Suprapubic skin (tissue), 4 donors: ENCODE measurements at regions not wholly inside any gene's neighbourhood (a gene's known extent, or its start where the extent isn't known, plus 50 kb on each side); places are given as distances from the start of the nearest gene placed in this dataset.
A peak's percentile ranks its signal among the peaks of the same experiment; 100 is the strongest.

Experiments used
- DNase-seq, 2 donors: peaks; one replicate each; pipeline ENCODE4 v3.0.0-alpha.2; 2019; ENCODE audit warnings: low spot score in 2 of 2
- H3K27ac ChIP-seq: fragments of 200-600 bp; sonication (generic); one replicate; pipeline ENCODE4 v1.5.1; 2019
- H3K27me3 ChIP-seq: fragments of 200-600 bp; sonication (generic); one replicate; pipeline ENCODE4 v1.5.1; 2019
- H3K36me3 ChIP-seq: fragments of 200-600 bp; sonication (generic); one replicate; pipeline ENCODE4 v1.5.1; 2019
- H3K4me1 ChIP-seq: fragments of 200-600 bp; sonication (generic); one replicate; pipeline ENCODE4 v1.5.1; 2019
- H3K4me3 ChIP-seq: fragments of 200-600 bp; sonication (generic); one replicate; pipeline ENCODE4 v1.5.1; 2019; ENCODE audit warnings: mild to moderate bottlenecking
- H3K9me3 ChIP-seq: fragments of 200-600 bp; sonication (generic); one replicate; pipeline ENCODE4 v1.5.1; 2019
- CTCF ChIP-seq, 2 donors: fragments of 200-600 bp in 1 of 2; fragments of 450-650 bp in 1 of 2; sonication (generic) in 1 of 2; IDR thresholded peaks; one replicate each; pipeline ENCODE4 v1.5.1; 2016 to 2019; ENCODE audit warnings: antibody characterized with exemption in 2 of 2, mild to moderate bottlenecking in 1 of 2, moderate library complexity in 1 of 2
- EP300 ChIP-seq: sonication (generic); formaldehyde crosslinking; IDR thresholded peaks from one replicate; pipeline ENCODE4 v1.6.1; 2017; ENCODE audit warnings: antibody characterized with exemption
- POLR2A ChIP-seq, 2 donors: fragments of 450-650 bp; IDR thresholded peaks; one replicate each; pipeline ENCODE4 v1.6.1; 2017; ENCODE audit warnings: antibody characterized with exemption in 2 of 2, mild to moderate bottlenecking in 2 of 2, moderate library complexity in 2 of 2
- POLR2AphosphoS5 ChIP-seq, 3 donors: sonication (generic); formaldehyde crosslinking; IDR thresholded peaks; one replicate each; pipeline ENCODE4 v1.6.1; 2017; ENCODE audit warnings: antibody characterized with exemption in 3 of 3
- WGBS: methylation state at CpG from one replicate; pipeline ENCODE4 v1.1.5; 2018; 5-methylcytosine and 5-hydroxymethylcytosine counted together

- DNase-seq = no peak
- Histone ChIP-seq H3K27ac (no peak overlapping the region), H3K4me1 (no peaks in the 10 kb centered on the region), H3K36me3 (no peaks in the 10 kb centered on the region), H3K4me3 (no peak overlapping the region), H3K27me3 (no peaks in the 10 kb centered on the region), H3K9me3 (no peaks in the 10 kb centered on the region)
- TF ChIP-seq POLR2AphosphoS5 (IDR thresholded peaks at IDR 0.05) = no peak
- no peak for TF ChIP-seq EP300
- no peak for TF ChIP-seq CTCF (IDR thresholded peaks at IDR 0.05)
- no peak for TF ChIP-seq POLR2A (IDR thresholded peaks at IDR 0.05)
- whole genome bisulfite sequencing = 29% methylated on average over 1 of the region's 1 CpG
Measured at GRCh38 chr5:15439801-15440200, 60.2 kb upstream of the FBXL7 start.

- H3K36me3 ChIP-seq = no peaks in the 10 kb centered on the region
- TF ChIP-seq POLR2A (IDR thresholded peaks at IDR 0.05) (no peak), POLR2AphosphoS5 (IDR thresholded peaks at IDR 0.05) (no peak)
- H3K4me1 ChIP-seq = no peaks in the 10 kb centered on the region
- no peaks in the 10 kb centered on the region for H3K27me3 ChIP-seq
- H3K9me3 ChIP-seq = no peaks in the 10 kb centered on the region
- no peak for DNase-seq
- whole genome bisulfite sequencing = 66% methylated on average over 3 of the region's 3 CpGs
- no peak overlapping the region for H3K4me3 ChIP-seq
- no peak overlapping the region for H3K27ac ChIP-seq
Measured at GRCh38 chr5:15433709-15434108, 66.3 kb upstream of the FBXL7 start.

- DNase-seq = no peak
- H3K4me1 ChIP-seq = no peaks in the 10 kb centered on the region
- no peaks in the 10 kb centered on the region for H3K27me3 ChIP-seq
- H3K9me3 ChIP-seq = no peaks in the 10 kb centered on the region
- no peak overlapping the region for H3K27ac ChIP-seq
- WGBS = 58% methylated on average over 3 of the region's 3 CpGs
- no peak overlapping the region for H3K4me3 ChIP-seq
- no peaks in the 10 kb centered on the region for H3K36me3 ChIP-seq
- TF ChIP-seq POLR2AphosphoS5 (IDR thresholded peaks at IDR 0.05) = no peak
- TF ChIP-seq EP300 = no peak
Measured at GRCh38 chr5:15431923-15432322, 68.1 kb upstream of the FBXL7 start.

GRCh38 chr5:15425766-15426165 lies 74.2 kb upstream of the FBXL7 start:
- Histone ChIP-seq H3K4me3 (no peak overlapping the region), H3K27me3 (no peaks in the 10 kb centered on the region), H3K4me1 (no peaks in the 10 kb centered on the region), H3K27ac (no peak overlapping the region), H3K36me3 (no peaks in the 10 kb centered on the region), H3K9me3 (no peaks in the 10 kb centered on the region)
- no peak for TF ChIP-seq EP300
- no peak for TF ChIP-seq POLR2A (IDR thresholded peaks at IDR 0.05)
- TF ChIP-seq POLR2AphosphoS5 (IDR thresholded peaks at IDR 0.05) = no peak
- no peak for TF ChIP-seq CTCF (IDR thresholded peaks at IDR 0.05)
- no peak for DNase-seq
- WGBS = 20% methylated on average over 6 of the region's 6 CpGs

GRCh38 chr5:15424769-15425168 lies 75.2 kb upstream of the FBXL7 start:
- no peaks in the 10 kb centered on the region for H3K4me1 ChIP-seq
- no peak for DNase-seq
- no peaks in the 10 kb centered on the region for H3K27me3 ChIP-seq
- 70% methylated on average over 3 of the region's 3 CpGs for whole genome bisulfite sequencing
- H3K9me3 ChIP-seq = no peaks in the 10 kb centered on the region
- TF ChIP-seq POLR2AphosphoS5 (IDR thresholded peaks at IDR 0.05) = no peak
- no peak for TF ChIP-seq CTCF (IDR thresholded peaks at IDR 0.05)
- TF ChIP-seq EP300 = no peak
- no peak for TF ChIP-seq POLR2A (IDR thresholded peaks at IDR 0.05)
- no peak overlapping the region for H3K4me3 ChIP-seq
- no peak overlapping the region for H3K27ac ChIP-seq
- no peaks in the 10 kb centered on the region for H3K36me3 ChIP-seq

GRCh38 chr5:15421921-15422412 lies 78.0 kb upstream of the FBXL7 start:
- no peak for DNase-seq
- Histone ChIP-seq H3K27ac (peak overlapping the region; percentile 22), H3K36me3 (no peaks in the 10 kb centered on the region), H3K4me1 (no peaks in the 10 kb centered on the region), H3K27me3 (no peaks in the 10 kb centered on the region), H3K4me3 (no peak overlapping the region), H3K9me3 (no peaks in the 10 kb centered on the region)
- 37% methylated on average over 4 of the region's 4 CpGs for WGBS
- no peak for TF ChIP-seq POLR2AphosphoS5 (IDR thresholded peaks at IDR 0.05)
- TF ChIP-seq POLR2A (IDR thresholded peaks at IDR 0.05) = no peak
- no peak for TF ChIP-seq EP300
- TF ChIP-seq CTCF (IDR thresholded peaks at IDR 0.05) = no peak
